HL-60 (cell line): ENCODE measurements at regions not wholly inside any gene's neighbourhood (a gene's known extent, or its start where the extent isn't known, plus 50 kb on each side); places are given as distances from the start of the nearest gene placed in this dataset.

Experiments
- DNase-seq, 2 experiments: peaks; one replicate each; pipeline ENCODE4 v3.0.0-alpha.2; 2010 to 2020; ENCODE audit warnings: low read depth in 1 of 2, low spot score in 1 of 2
- H3K27ac ChIP-seq: fragments of 250-450 bp; sonication (Bioruptor Pico); replicated peaks from 2 replicates; pipeline ENCODE4 v1.5.1; 2020; ENCODE audit warnings: mild to moderate bottlenecking, moderate library complexity
- H3K27me3 ChIP-seq: fragments of 250-450 bp; sonication (Bioruptor Pico); 2 replicates; pipeline ENCODE4 v1.5.1; 2021; ENCODE audit warnings: mild to moderate bottlenecking, moderate library complexity; ENCODE audit not compliant: insufficient read depth, poor library complexity, severe bottlenecking
- H3K4me3 ChIP-seq: replicated peaks from 2 replicates; pipeline ENCODE4 v1.5.1; 2011; ENCODE audit warnings: mild to moderate bottlenecking, control low read depth, low read length; ENCODE audit not compliant: insufficient read depth
- GABPA ChIP-seq: IDR thresholded peaks from 2 replicates; pipeline ENCODE4 v1.6.1; 2012; ENCODE audit warnings: low read depth
- POLR2AphosphoS5 ChIP-seq: IDR thresholded peaks from 2 replicates; pipeline ENCODE4 v1.6.1; 2012; ENCODE audit warnings: low read depth
- SPI1 ChIP-seq: IDR thresholded peaks from 2 replicates; pipeline ENCODE4 v1.6.1; 2012; ENCODE audit warnings: low read depth, mild to moderate bottlenecking, borderline replicate concordance
- TF ChIP-seq, protein P1 (sequence below): IDR thresholded peaks from 2 replicates; pipeline ENCODE4 v1.6.1; 2012; ENCODE audit warnings: low read depth; ENCODE audit not compliant: insufficient replicate concordance
- TF ChIP-seq, protein P2 (sequence below): IDR thresholded peaks from one replicate; pipeline ENCODE4 v1.5.1; 2011; ENCODE audit warnings: low read length, control low read depth, inconsistent platforms; ENCODE audit not compliant: insufficient read depth

GRCh38 chr6:153947808-153948447, 91.1 kb upstream of the OPRM1 start:
- Histone ChIP-seq H3K27me3 (no peaks in the 10 kb centered on the region), H3K27ac (no peak overlapping the region), H3K4me3 (no peak overlapping the region)
- TF ChIP-seq GABPA (no peak), SPI1 (no peak), POLR2AphosphoS5 (no peak)
- TF ChIP-seq, protein P1, sequence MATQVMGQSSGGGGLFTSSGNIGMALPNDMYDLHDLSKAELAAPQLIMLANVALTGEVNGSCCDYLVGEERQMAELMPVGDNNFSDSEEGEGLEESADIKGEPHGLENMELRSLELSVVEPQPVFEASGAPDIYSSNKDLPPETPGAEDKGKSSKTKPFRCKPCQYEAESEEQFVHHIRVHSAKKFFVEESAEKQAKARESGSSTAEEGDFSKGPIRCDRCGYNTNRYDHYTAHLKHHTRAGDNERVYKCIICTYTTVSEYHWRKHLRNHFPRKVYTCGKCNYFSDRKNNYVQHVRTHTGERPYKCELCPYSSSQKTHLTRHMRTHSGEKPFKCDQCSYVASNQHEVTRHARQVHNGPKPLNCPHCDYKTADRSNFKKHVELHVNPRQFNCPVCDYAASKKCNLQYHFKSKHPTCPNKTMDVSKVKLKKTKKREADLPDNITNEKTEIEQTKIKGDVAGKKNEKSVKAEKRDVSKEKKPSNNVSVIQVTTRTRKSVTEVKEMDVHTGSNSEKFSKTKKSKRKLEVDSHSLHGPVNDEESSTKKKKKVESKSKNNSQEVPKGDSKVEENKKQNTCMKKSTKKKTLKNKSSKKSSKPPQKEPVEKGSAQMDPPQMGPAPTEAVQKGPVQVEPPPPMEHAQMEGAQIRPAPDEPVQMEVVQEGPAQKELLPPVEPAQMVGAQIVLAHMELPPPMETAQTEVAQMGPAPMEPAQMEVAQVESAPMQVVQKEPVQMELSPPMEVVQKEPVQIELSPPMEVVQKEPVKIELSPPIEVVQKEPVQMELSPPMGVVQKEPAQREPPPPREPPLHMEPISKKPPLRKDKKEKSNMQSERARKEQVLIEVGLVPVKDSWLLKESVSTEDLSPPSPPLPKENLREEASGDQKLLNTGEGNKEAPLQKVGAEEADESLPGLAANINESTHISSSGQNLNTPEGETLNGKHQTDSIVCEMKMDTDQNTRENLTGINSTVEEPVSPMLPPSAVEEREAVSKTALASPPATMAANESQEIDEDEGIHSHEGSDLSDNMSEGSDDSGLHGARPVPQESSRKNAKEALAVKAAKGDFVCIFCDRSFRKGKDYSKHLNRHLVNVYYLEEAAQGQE = no peak
- TF ChIP-seq, protein P2, sequence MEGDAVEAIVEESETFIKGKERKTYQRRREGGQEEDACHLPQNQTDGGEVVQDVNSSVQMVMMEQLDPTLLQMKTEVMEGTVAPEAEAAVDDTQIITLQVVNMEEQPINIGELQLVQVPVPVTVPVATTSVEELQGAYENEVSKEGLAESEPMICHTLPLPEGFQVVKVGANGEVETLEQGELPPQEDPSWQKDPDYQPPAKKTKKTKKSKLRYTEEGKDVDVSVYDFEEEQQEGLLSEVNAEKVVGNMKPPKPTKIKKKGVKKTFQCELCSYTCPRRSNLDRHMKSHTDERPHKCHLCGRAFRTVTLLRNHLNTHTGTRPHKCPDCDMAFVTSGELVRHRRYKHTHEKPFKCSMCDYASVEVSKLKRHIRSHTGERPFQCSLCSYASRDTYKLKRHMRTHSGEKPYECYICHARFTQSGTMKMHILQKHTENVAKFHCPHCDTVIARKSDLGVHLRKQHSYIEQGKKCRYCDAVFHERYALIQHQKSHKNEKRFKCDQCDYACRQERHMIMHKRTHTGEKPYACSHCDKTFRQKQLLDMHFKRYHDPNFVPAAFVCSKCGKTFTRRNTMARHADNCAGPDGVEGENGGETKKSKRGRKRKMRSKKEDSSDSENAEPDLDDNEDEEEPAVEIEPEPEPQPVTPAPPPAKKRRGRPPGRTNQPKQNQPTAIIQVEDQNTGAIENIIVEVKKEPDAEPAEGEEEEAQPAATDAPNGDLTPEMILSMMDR = peak; percentile 97
- peak in 1 of 2 experiments; percentile 9 for DNase-seq

DNA sequence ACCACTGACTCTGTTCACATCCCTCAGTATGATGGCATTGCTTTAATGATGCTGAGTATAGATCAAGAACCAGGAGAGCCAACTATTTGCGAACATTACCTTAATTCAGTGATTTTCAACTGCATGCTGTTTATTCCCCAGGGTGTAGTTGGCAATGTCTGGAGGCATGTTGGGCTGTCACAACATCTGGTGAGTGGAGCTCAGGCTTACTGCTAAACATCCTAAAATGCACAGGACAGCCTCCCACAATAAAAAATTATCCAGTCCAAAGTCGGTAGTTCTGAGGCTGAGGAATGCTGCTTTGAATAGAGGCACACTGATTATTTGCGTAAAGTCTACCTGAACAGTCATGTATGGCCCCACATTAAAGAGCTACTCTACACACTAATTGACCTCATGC, 94.8 kb upstream of the OPRM1 start:
- H3K27ac ChIP-seq = no peak overlapping the region
- DNase-seq = no peak
- TF ChIP-seq POLR2AphosphoS5 = no peak
- TF ChIP-seq, protein P1 = no peak
- no peaks in the 10 kb centered on the region for H3K27me3 ChIP-seq
- no peak overlapping the region for H3K4me3 ChIP-seq

- TF ChIP-seq GABPA = no peak
- no peak for TF ChIP-seq SPI1
- no peaks in the 10 kb centered on the region for H3K27me3 ChIP-seq
Measured at GRCh38 chr6:153942361-153942760, 96.7 kb upstream of the OPRM1 start.

DNA sequence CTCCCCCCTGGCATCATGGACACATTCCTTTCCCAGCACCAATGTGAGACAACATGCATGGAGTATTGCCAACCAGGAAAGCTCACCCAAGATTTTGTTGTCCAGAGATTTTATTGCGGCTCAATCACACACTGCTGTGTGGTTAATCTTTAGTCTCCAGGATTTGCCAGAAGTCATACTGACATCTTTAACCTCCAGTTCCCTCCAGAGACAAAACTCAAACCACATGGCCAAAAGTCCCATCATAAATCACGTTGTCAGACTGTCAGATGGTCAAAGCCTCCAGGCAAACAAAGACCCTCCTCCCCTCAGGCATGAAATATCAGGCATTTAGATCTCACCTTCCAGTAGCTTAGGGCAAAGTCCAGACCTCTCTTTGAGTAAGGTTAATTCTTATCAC, 97.3 kb upstream of the OPRM1 start:
- TF ChIP-seq GABPA (no peak), POLR2AphosphoS5 (no peak), SPI1 (no peak)
- TF ChIP-seq, protein P2 = no peak
- TF ChIP-seq, protein P1 = no peak
- no peaks in the 10 kb centered on the region for H3K27me3 ChIP-seq
- no peak for DNase-seq

More at GRCh38 chr6:153942361-153942760, 96.7 kb upstream of the OPRM1 start:
- no peak overlapping the region for H3K4me3 ChIP-seq
- no peak overlapping the region for H3K27ac ChIP-seq
- no peak for DNase-seq

More for the DNA sequence above, 97.3 kb upstream of the OPRM1 start:
- H3K27ac ChIP-seq = no peak overlapping the region
- H3K4me3 ChIP-seq = no peak overlapping the region
